ENCODE measurements at regions not wholly inside any gene's neighbourhood (a gene's known extent, or its start where the extent isn't known, plus 50 kb on each side); places are given as distances from the start of the nearest gene placed in this dataset.

DNA sequence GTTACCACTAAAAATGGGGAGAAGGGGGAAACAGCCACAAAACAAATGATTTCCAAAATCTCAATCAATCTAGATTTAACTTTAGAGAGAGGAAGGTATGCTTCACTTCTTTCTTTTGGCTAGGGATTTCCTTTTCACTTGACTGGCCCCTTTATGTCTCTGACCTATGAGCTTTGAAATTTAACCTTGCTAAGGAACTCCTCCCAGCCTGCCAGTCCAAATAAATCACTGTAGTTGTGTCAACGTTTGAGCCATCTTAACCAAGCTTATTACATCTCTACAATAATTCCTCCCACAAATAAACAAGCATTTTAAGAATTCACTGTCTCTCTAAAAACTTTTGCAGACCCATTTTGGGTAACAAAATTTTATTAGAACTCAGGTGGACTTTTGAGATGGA lies 315.5 kb upstream of the CELF2 start:
- H3K36me3 ChIP-seq (ENCODE audit: low read depth), result no peaks in the 10 kb centered on the region
- H3K4me1 ChIP-seq (ENCODE audit: insufficient read depth, poor library complexity, severe bottlenecking), result no peaks in the 10 kb centered on the region
- no peaks in the 10 kb centered on the region for H3K27me3 ChIP-seq (ENCODE audit: insufficient read depth, poor library complexity, severe bottlenecking)
- TF ChIP-seq CTCF (IDR thresholded peaks at IDR 0.05; ENCODE audit: poor library complexity, severe bottlenecking), result no peak
- H3K9me3 ChIP-seq (ENCODE audit: severe bottlenecking), result no peaks in the 10 kb centered on the region
- DNase-seq (ENCODE audit: low spot score), result no peak
- no peak overlapping the region for H3K27ac ChIP-seq (ENCODE audit: poor library complexity, severe bottlenecking)
- no peak overlapping the region for H3K4me3 ChIP-seq (ENCODE audit: severe bottlenecking)
- ATAC-seq (ENCODE audit: low read depth), result no peak

DNA sequence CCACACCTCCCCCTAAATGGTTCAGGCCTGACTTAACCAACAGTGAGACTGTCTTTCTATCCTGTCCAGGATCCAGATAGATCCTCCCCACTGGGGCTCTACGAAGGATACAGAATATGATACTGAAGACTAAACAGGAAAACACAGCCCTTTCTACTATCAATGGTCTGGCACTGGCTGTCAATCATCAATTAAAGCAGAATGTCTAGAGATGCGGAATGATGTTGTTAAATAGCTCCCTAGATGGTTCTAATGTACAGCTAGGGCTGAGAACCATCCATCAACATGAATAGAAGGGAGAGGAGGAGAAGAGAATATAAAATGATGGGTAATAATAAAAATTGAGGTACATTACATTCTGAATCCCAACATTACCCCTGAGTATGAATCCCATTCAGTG lies 314.3 kb upstream of the CELF2 start:
- no peaks in the 10 kb centered on the region for H3K4me1 ChIP-seq (ENCODE audit: insufficient read depth, poor library complexity, severe bottlenecking)
- no peak overlapping the region for H3K4me3 ChIP-seq (ENCODE audit: severe bottlenecking)
- H3K36me3 ChIP-seq (ENCODE audit: low read depth), result no peaks in the 10 kb centered on the region
- H3K9me3 ChIP-seq (ENCODE audit: severe bottlenecking), result no peaks in the 10 kb centered on the region
- H3K27ac ChIP-seq (ENCODE audit: poor library complexity, severe bottlenecking), result no peak overlapping the region
- DNase-seq (ENCODE audit: low spot score), result no peak
- TF ChIP-seq CTCF (IDR thresholded peaks at IDR 0.05; ENCODE audit: poor library complexity, severe bottlenecking), result no peak
- ATAC-seq (ENCODE audit: low read depth), result no peak
- H3K27me3 ChIP-seq (ENCODE audit: insufficient read depth, poor library complexity, severe bottlenecking), result no peaks in the 10 kb centered on the region

- TF ChIP-seq CTCF (IDR thresholded peaks at IDR 0.05; ENCODE audit: poor library complexity, severe bottlenecking), result no peak
- no peaks in the 10 kb centered on the region for H3K27me3 ChIP-seq (ENCODE audit: insufficient read depth, poor library complexity, severe bottlenecking)
- no peak overlapping the region for H3K27ac ChIP-seq (ENCODE audit: poor library complexity, severe bottlenecking)
- ATAC-seq (ENCODE audit: low read depth) (no peak), DNase-seq (ENCODE audit: low spot score) (no peak)
- H3K4me1 ChIP-seq (ENCODE audit: insufficient read depth, poor library complexity, severe bottlenecking), result no peaks in the 10 kb centered on the region
- no peaks in the 10 kb centered on the region for H3K36me3 ChIP-seq (ENCODE audit: low read depth)
- H3K4me3 ChIP-seq (ENCODE audit: severe bottlenecking), result no peak overlapping the region
- no peaks in the 10 kb centered on the region for H3K9me3 ChIP-seq (ENCODE audit: severe bottlenecking)
Measured at GRCh38 chr10:10712155-10712704, 305.4 kb upstream of the CELF2 start.

DNA sequence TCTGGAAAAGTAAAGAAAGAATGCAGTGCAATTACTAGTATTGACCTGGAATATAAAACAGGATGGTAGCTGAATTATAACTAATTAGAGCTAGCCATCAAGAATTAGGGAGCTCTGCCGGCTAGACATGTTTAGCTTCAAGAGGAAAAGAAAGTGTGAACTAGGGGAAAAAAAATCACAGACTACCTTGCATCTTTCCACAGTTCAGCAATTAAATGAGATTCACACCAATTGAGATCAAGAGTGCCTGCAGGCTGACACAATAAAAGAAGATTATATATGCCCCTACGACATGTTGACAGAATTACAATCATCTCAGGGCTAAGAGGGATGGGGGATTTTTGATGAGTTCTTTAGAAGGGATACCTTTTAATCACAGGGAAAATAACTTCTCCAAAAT lies 303.3 kb upstream of the CELF2 start:
- H3K9me3 ChIP-seq (ENCODE audit: severe bottlenecking), result no peaks in the 10 kb centered on the region
- no peak overlapping the region for H3K27ac ChIP-seq (ENCODE audit: poor library complexity, severe bottlenecking)
- DNase-seq (ENCODE audit: low spot score) (no peak), ATAC-seq (ENCODE audit: low read depth) (no peak)
- no peaks in the 10 kb centered on the region for H3K27me3 ChIP-seq (ENCODE audit: insufficient read depth, poor library complexity, severe bottlenecking)
- no peak overlapping the region for H3K4me3 ChIP-seq (ENCODE audit: severe bottlenecking)
- no peaks in the 10 kb centered on the region for H3K36me3 ChIP-seq (ENCODE audit: low read depth)
- TF ChIP-seq CTCF (IDR thresholded peaks at IDR 0.05; ENCODE audit: poor library complexity, severe bottlenecking), result no peak
- H3K4me1 ChIP-seq (ENCODE audit: insufficient read depth, poor library complexity, severe bottlenecking), result no peaks in the 10 kb centered on the region

GRCh38 chr10:10716972-10717371 lies 300.7 kb upstream of the CELF2 start:
- no peak overlapping the region for H3K27ac ChIP-seq (ENCODE audit: poor library complexity, severe bottlenecking)
- no peaks in the 10 kb centered on the region for H3K4me1 ChIP-seq (ENCODE audit: insufficient read depth, poor library complexity, severe bottlenecking)
- DNase-seq (ENCODE audit: low spot score), result no peak
- no peak for ATAC-seq (ENCODE audit: low read depth)
- no peaks in the 10 kb centered on the region for H3K9me3 ChIP-seq (ENCODE audit: severe bottlenecking)
- H3K36me3 ChIP-seq (ENCODE audit: low read depth), result no peaks in the 10 kb centered on the region
- H3K27me3 ChIP-seq (ENCODE audit: insufficient read depth, poor library complexity, severe bottlenecking), result no peaks in the 10 kb centered on the region
- H3K4me3 ChIP-seq (ENCODE audit: severe bottlenecking), result no peak overlapping the region
- no peak for TF ChIP-seq CTCF (IDR thresholded peaks at IDR 0.05; ENCODE audit: poor library complexity, severe bottlenecking)

Measured in RWPE2 (cell line).